Stimulated activated CD4-positive, alpha-beta T cell treated with anti-CD3 and anti-CD28 coated beads, Interleukin-4, amount 100 ng/mL, for 1 hour (primary cell): ENCODE measurements at regions not wholly inside any gene's neighbourhood (a gene's known extent, or its start where the extent isn't known, plus 50 kb on each side); places are given as distances from the start of the nearest gene placed in this dataset.

Experiments
- DNase-seq: peaks from one replicate; pipeline ENCODE4 v3.0.0-alpha.2; 2020

DNA sequence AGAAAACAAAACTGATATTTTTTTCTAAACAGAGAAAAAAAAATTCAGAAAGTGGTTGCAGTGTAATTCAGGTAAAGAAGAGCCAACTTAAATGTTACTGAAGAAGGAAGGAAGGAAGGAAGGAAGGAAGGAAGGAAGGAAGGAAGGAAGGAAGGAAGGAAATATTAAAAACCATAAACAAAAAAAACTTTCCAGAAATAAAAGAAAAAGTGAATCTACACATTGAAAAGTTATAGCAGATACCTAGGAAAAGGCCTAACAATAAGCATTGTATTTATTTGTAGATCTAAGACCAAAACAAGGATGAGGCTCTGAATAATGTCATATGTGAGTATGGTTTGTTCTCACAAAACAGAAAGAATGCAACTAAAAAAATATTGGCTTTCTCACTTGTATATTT, 345.4 kb upstream of the NR5A2 start:
- DNase-seq = no peak

DNA sequence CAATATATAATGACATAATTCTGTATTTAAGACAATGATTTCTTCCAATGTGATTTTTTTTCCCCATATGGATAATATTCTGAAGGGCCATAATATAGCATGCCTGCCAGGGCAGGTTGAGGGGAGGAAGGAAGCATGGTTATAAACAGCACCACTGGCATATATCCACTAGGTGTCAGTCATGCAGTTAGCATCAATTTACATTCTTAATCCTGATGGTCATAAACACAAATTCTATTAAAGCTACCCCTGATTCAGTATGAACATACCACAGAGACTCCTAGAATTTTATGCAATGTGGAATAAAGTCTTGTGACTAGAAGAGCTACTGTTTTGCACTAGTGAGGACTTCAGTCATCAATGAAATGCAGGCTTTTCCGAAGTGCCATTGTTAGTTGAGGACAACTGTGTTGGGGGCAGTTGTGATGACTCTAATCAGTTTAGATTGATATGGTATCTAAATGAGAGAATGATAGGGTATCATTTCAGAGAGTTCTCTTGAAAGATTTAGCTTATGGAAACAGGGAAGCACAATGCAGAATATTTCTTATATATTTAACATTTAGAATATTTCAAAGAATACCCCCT, 342.7 kb upstream of the NR5A2 start:
- DNase-seq = no peak

DNA sequence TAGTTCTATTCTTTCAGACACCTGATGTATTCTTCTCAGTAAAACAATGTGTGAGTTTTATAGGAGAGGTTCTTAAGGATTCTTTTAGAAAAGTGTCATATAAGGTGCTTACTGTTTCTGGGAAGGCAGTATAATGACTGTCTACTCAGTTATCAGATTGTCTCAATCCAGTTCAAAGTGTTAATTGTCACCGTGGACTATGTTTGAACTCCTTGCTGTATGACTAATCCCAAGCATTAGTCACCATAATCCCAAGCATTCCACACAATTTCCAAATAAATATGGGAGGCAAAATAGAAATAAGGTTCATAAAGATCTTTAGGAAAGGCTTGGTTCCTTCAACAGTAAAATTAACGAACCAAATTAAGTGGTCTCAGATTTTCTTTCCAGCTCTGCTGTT, 342.1 kb upstream of the NR5A2 start:
- no peak for DNase-seq

DNA sequence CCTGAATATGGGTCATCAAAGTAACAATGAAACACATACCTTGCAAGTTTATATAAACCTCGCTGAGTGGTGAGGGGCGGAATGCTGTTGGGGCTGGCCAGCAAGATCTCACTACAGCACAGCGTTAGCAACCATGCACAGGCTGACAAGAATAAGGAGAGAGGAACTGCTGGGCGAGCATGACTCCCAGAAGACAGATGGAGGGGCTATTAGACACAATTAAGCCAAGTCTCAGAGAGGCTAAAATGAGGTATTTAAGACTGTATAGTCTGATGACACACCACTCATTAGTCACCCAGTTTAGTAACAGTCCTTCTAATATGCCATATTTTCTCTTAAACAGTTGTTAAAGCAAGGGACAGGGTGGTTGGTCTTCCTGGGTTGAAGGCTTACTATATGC, 340.2 kb upstream of the NR5A2 start:
- DNase-seq = no peak

DNA sequence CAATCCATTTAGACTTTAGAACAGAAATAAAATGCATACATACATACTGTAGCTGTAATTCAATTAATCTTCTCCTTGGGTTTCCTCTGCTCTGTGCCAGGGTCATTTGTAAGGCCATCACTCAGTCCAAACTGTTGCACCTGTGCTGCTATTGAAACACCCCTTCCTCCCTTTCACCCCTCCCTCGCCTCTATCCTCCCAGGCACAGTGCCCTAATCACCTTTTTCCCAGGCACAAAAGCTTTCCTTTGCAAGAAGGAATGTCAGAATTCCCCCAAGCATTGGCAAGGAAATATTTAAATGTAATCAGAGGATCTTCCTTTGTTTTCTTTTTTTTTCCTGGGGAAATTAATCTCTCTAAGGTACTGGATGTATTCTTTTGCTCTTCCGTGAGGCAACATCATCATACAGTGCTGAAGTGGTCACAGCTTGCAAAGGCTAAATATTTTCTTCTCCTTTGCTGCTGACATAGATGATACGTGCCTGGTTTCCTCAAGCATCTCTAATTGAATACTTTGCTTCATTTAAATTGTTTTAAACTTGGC, 339.3 kb upstream of the NR5A2 start:
- DNase-seq = no peak

DNA sequence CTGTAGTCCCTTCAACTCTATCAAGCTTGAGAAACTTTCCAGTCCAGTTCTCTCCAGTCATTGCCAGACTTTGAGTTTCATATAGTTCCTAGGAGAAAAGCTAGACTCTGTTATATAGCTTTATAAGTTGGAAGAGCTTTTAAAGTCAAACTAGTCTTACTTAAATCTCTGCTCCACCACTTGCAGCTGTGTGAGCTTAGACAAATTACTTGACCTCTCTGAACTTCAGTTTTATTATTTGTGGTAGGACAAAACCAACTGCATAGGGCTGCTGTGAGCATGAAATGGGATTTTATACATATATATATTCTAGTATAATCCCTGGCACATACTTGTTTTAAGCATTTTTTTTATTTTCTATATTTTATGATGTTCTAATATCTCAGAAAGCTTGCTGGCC, 338.7 kb upstream of the NR5A2 start:
- no peak for DNase-seq

DNA sequence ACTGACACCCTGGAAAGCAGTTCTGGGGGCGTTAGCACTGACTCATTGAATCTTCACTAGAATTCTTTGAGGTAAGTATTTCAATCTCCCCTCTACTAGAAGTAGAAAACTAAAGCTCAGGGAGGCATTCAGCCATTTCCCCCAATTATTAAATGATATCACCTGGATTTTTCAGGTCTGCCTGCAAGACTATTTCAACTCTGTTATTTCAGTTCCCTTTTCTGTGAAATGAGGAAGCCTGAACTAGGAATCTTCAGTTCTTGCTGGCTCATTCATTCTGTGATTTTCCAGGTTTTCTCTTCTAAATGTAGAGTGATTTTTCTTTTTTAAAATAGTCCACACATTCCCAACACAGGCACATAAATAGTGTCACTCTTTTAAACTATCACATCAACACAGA, 337.0 kb upstream of the NR5A2 start:
- no peak for DNase-seq

DNA sequence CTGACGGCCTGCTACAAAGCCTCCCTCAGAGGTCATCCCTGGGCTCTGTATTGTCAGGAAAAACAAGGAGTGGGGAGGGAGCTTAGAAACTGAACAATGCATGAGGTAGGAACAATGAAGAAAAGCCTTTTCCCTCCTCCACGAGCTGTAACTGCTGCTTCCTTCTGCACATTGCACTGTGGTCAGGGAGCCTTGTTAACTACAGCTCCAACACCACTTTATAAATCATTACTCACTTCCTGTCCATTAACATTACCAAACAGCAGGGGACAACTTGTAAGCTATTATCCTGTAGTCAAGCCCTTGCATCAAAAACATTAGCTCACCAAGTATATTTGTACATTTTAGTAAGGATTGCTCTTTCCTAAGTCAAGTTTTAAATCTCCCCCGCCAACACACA, 336.0 kb upstream of the NR5A2 start:
- no peak for DNase-seq

DNA sequence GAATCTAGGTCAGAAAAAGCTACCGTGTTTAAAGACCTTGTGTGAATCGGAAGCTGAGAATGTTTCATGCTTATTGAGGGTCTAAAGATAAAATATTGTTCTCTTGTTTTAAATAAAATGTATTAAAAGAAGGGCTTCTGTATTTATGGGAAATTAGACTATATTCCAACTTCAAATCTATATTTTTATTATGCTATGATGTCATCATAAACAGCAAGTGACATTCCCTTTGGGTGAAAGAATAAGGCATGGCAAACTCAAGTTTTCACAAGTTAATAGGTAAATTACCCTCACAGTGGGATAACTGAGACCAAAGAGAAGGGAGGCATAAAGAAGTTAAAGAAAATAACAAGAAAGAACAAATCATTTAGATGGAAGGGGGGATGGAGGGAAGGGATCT, 333.8 kb upstream of the NR5A2 start:
- DNase-seq = no peak

DNA sequence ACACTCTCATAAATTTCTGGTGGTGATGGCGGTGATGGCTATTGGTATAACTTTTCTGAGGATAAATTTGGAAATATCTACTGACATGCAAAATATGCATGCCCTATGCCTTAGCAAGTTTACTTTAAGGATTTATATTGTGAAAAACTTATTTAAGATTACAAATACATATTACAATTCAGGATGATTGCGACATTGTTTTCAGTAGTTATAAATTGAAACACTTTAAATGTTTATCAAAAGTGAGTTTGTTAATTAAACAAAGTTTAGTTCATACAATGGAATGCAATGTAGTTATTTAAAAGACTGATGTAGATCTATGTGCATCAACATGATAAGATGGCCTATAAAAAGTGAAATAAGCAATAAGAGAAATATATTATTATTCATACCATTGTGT, 331.3 kb upstream of the NR5A2 start:
- no peak for DNase-seq

DNA sequence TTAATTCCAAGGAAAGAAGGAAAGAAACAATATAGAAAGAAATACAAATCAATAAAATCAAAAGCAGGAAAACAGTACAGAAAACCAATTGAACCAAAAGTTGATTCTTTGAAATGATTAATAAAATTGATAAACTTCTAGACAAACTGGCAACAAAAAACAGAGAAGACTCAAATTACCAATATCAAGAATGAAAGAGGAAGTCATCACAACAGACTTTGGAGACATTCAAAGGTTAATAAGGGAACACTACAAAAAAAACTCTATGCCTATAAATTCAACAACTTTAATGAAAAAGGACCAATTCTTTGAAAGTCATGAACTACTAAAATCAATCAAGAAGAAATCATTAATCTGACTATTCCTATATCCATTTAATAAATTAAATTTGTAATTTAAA, 329.3 kb upstream of the NR5A2 start:
- no peak for DNase-seq

DNA sequence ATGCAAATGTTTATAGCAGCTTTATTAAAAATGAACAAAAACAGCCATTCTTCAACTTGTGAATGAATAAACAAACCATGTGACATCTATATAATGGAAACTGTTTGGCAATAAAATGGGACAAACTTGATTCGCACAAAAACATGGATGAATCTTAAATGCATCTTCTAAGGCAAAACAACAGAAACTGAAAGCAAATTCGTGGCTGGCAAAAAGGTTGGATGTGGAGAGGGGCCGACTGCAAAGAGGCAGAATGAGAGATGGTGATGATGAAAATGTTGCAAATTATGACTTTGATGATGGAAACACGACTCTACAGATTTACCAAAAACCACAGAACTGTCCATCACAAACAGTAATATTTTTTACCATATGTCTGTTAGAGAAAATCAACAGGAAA, 327.0 kb upstream of the NR5A2 start:
- DNase-seq = no peak

DNA sequence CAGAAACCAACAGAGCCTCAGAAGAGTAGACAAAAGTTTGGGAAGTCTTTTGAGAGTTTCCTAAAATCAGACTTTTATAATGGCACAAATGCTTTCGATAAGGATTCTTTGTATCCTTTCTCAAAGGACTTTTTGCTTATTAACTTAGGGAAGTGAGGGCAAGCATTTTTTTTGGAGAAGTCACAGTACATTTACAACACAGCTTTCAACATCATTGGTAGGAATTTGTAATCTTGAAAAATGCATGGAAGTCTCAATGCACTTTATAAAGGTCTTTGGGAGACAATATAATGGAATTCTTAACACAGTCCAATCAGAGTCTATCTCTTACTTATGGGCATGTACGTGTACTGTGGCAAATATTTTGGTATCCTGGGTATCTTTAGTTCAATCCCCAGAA, 325.8 kb upstream of the NR5A2 start:
- DNase-seq = no peak

DNA sequence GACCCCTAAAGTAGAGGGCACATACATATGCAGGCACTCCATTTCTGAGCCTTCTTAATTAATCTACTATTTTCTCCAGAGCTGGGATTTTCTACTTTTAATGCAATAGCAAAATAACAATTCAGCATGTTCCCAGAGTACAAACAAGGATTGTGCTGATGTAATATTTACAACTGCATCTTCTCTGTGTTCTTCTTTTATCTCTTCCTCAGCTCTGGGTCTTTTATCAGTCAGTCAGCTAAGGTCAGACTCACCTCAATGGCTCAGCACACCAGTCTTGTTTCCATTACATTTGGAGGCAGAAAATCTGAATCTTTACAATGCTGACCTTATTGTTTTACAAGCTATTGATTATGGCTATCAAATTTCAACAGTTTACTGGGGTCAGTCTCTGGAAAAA, 323.3 kb upstream of the NR5A2 start:
- no peak for DNase-seq

DNA sequence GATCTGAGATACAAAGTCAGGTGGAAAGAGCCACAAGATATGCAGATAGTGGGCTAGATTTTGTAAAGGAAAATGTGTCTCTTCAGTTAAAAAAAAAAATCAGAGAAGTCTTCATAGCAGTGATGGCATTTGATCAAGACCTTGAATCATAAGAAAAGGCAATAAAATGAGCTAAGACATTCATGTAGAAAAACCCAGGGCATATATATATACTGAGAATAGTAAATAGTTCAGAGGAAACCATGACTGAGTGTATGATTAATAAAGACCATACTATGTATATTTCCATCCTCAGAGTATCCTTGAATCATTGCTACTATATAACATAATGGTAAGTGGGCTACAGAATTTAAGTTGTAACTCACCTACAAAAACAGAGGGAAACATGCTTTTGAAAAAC, 321.7 kb upstream of the NR5A2 start:
- no peak for DNase-seq

DNA sequence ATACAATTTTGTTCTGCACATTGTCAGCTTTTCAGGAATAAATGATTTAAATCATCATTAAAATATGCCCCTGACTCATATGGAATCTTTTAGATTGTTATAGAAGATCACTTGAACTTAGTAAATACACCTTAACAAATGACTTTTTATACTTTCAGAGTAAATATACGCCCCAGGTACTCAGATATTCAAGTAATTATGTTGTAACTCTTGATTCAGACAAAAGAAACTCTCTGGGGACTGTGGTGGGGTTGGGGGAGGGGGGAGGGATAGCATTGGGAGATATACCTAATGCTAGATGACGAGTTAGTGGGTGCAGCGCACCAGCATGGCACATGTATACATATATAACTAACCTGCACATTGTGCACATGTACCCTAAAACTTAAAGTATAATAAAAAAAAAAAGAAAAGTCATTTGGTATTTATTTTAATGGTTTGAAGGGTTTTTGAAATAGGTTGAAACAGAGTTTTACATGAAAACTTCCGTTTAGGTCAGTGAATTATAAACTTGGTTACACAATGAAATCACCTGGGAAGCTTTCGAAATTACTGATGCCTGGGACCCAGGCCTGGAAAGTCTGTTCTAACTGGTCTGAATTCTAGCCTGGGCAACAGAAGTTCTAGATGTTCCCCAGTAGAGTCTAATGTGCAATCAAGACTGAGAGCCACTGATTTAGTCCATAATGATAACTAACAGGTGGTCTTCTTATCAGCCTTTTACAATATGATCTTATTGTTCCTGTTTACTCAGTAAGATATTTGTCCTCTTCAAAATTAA, 320.5 kb upstream of the NR5A2 start:
- DNase-seq = no peak

DNA sequence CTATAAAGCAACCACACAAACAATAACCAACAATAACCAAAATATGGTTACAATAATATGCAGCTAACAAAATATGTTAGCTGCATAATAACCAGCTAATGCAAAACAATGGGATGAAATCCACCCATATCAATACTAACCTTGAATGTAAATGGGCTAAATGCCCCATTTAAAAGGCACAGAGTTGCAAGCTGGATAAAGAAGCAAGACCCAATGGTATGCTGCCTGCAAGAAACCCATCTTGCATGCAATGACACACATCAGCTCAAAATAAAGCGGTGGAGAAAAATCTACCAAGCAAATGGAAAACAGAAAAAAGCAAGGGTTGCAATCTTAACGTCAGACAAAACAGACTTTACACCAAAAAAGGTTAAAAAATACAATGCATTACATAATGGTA, 316.5 kb upstream of the NR5A2 start:
- DNase-seq = no peak

DNA sequence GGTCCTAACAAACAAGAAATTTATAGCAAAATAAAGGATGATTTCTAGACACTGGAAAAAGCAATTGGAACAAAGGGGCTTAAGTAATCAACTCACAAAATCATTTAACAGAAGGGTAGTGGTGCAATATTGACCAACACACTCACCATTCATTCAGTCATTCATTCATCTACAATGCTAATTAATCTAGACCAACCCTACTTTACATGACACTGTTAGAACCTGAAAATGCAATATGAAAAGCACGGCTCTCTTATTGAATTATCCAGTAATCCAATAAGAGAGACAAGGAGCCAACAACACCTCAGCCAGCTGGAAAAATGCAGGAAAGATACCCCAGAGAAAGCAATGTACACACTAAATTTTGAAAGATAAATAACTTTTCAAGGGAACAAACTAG, 310.8 kb upstream of the NR5A2 start:
- no peak for DNase-seq

DNA sequence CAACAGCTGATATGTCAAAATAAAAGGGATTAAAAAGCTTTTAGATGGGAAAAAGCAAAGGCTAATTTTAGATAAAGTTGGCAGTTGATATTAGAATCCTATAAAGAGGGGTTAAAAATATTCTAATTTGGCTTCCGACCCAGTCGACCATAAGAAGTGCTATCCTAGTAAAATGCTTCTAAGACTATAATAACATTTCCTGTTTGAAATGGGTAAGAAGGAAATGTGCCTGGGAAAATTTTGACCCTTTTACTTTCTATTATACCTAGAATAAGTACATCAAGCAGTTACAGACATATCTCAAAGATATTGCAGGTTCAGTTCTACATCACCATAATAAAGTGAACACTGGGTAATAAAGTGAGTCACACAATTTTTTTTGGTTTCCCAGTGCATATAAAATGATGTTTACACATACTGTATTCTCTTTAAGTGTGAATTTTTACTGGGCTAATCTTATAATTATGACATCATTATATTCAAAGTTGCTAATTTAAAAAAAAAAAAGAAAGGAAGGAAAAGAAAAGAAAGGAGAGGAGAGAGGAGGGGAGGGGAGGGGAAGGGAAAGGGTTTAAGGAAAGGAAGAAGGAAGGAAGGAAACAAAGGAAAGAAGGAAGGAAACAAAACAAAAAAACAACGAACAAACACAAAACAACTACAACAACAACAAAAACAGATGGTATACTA, 308.2 kb upstream of the NR5A2 start:
- no peak for DNase-seq

DNA sequence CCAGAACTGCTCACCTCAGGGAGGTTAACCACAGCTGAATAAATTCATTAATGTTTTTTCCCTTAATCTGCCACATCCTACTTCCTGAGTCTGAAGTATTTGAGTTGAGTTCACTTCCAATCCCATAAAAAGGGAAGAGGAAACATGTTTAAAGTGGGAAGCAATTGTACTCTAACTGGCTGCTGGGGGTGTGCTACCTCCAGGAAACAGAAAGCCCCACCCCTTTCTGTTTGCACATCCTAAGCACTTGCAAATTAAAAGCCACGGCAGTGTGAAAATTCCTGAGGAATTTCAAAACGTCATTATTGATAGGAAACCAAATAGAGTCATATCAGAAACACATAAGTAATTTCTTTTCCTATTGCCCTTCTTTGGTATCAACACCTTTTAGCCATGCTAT, 307.0 kb upstream of the NR5A2 start:
- no peak for DNase-seq

DNA sequence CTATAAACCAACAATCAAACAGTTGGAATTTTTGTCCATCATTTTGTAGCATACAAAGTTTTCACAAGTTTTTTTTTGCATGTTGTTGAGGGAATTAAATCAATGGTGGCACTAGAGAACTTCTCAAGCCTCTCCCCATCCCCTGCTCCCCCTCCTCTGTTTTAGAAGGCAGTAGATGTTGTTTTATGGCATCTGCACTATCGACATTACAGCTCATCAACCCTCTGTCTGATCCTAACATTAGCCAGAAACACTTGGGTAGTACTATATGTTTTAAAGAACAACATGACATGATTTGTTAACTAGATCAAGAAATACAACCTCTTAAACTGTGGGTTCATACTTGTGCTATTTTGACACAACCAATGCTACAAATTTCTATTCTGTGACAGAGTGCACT, 306.5 kb upstream of the NR5A2 start:
- no peak for DNase-seq

DNA sequence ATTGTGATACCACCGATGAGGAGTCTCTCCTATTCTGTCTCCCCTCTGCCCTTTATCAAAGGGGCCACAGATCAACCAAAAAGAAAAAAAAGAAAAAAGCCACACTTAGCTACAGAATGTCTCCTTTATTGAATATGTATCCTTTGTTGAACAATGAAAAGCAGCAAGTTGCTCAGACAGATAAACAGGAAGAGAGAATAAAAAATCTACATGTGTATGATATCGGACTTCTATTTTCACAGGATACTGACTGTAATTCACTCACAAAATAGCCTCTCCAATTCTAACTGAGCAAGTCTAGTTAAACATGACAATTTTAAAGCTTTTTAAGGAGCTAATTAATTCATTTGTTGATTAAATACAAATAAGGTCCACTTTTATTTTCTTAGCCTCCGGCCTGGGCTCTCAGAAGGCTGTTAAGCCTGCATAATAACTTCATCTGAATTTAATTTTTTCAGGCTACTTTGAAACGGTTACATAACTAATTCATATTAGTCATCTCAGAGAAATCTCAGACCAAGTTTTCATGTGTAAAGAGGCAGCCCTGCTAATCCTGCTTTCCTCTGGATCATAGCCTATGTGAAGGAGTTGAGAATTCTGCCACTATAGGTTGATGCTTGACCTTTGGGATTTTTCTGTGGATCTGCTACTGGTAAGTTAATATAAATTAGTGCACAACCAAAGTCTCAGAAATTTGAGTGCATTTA, 304.1 kb upstream of the NR5A2 start:
- DNase-seq = no peak

DNA sequence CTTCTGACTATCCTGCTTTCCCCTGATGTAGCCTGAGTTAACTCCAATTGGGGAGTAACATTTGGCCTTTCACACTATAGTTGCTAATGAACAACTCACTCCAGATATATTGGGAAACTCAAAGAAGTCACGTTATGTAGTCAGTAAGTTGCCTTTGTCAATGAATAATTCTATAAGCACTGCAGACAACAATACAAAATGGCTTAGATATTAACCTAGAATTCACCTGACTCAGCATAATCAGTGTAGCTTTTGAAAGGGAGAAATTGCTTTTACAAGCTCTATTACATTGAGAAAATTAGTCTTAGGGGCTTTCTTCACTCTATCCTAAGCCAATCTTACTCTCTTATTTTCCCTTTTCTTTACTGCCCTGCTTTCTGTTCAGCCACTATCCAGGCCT, 303.5 kb upstream of the NR5A2 start:
- no peak for DNase-seq
